ENCODE measurements at regions not wholly inside any gene's neighbourhood (a gene's known extent, or its start where the extent isn't known, plus 50 kb on each side); places are given as distances from the start of the nearest gene placed in this dataset.

DNA sequence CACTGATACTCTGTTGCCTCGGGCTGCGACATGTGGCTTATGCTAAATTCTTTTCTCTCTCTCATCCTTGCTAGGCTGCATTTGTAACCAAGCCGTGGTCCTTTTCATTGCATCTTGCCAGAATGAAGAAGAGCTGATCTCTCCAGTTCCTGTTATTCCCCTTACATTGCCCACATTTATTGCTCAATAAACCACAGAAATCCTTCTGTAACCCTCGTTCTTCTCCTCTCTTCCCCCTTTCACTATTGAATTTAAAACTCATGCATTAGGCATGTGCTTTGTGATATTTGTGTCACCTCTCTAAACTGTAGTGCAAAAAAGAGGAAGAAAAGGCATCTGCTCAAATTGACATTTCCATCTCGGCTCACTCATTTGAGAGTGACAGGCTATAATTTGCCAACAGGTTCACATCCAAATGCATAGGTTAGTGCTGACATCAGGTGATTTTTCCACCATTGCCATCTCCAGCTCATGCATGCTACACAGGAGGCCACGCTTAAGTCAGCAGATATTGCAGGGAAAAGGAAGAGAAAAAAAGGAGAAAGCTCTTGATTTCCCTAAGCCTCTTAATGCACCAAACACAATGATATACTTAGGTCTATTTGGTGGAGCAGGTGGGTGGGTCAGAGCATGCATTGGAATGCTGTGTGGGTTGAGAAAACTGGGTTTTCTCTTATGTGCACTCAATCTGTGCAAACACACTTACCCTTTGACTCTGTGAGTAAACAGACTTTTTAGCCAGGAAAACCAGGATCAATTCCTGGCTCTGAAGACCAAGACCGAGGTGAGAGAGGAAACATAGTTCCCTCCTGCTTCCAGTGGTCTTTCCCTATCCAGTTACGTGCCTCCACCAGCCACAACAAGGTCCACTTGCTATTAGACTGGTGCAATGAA, 642.7 kb downstream of the HS3ST4 start:
- TF ChIP-seq ZNF274 (IDR thresholded peaks at IDR 0.05; ENCODE audit: low read depth, low read length) = no peak
- TF ChIP-seq YY1 (IDR thresholded peaks at IDR 0.05; ENCODE audit: insufficient read depth, insufficient read length) = no peak

Measured in NT2/D1 (cell line).